ENCODE measurements at regions not wholly inside any gene's neighbourhood (a gene's known extent, or its start where the extent isn't known, plus 50 kb on each side); places are given as distances from the start of the nearest gene placed in this dataset.

DNA sequence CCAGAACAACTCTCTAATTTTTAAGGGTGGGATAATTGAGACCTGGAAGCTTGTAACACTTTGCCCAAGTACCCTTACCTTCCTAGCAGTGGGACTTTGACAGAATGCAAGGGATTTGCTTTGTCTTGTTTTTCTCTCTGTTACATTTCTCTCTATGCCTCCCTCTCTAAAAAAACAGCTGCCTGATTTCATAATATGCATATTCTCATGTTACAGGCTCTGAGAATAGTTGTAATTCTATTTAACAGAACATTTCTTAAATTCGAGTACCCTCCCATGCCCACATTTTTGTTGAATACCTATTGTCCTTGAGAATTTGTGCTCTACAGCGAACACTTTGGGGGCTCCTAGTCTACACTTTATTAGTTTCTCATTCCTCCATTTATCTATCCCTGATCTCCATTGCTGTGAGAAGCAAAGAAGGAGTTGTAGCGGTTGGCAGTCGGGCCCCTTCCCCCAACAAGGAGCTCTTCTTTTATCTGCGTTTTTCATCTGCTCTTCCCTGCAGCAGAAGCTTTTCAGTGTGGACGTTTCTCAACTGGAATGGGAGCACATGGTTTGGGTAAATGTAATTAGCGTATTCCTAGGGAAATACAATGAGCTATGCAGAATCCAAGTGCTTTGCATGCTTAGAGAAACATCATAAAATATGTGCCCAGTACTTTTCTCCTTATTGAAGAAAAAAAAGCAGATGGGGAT is 117.7 kb upstream of the CCDC90B start:
- DNase-seq (ENCODE audit: low spot score) = peak; percentile 15
- Histone ChIP-seq H3K27ac (ENCODE audit: low read depth, low read length, poor library complexity, severe bottlenecking) (no peak overlapping the region), H3K4me1 (ENCODE audit: insufficient read depth, low read length, poor library complexity, severe bottlenecking) (peaks cover 11% of the 10 kb centered on the region), H3K27me3 (replicated peaks; ENCODE audit: insufficient read depth, low read depth, low read length, poor library complexity) (no peaks in the 10 kb centered on the region), H3K9me3 (ENCODE audit: low read depth, low read length, poor library complexity, severe bottlenecking) (no peaks in the 10 kb centered on the region), H3K36me3 (ENCODE audit: insufficient read depth, low read length, poor library complexity, severe bottlenecking) (no peaks in the 10 kb centered on the region), H3K4me3 (ENCODE audit: low read depth, low read length, poor library complexity, severe bottlenecking) (no peak overlapping the region)
- TF ChIP-seq, protein P1, sequence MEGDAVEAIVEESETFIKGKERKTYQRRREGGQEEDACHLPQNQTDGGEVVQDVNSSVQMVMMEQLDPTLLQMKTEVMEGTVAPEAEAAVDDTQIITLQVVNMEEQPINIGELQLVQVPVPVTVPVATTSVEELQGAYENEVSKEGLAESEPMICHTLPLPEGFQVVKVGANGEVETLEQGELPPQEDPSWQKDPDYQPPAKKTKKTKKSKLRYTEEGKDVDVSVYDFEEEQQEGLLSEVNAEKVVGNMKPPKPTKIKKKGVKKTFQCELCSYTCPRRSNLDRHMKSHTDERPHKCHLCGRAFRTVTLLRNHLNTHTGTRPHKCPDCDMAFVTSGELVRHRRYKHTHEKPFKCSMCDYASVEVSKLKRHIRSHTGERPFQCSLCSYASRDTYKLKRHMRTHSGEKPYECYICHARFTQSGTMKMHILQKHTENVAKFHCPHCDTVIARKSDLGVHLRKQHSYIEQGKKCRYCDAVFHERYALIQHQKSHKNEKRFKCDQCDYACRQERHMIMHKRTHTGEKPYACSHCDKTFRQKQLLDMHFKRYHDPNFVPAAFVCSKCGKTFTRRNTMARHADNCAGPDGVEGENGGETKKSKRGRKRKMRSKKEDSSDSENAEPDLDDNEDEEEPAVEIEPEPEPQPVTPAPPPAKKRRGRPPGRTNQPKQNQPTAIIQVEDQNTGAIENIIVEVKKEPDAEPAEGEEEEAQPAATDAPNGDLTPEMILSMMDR (conservative IDR thresholded peaks at IDR 0.05; ENCODE audit: low read depth, low read length) = no peak
- TF ChIP-seq EZH2 (IDR thresholded peaks at IDR 0.05; ENCODE audit: borderline replicate concordance, low read depth, low read length, poor library complexity, severe bottlenecking) = no peak
- intact Hi-C loops (cut with micrococcal nuclease; ENCODE audit: unreplicated experiment) = no loop called here
- POLR2A ChIA-PET (ENCODE audit: low non-redundant PET) = no interaction called here
- BruUV-seq (replicated peaks) = no TSS peak
- CTCF ChIA-PET = no interaction called here

DNA sequence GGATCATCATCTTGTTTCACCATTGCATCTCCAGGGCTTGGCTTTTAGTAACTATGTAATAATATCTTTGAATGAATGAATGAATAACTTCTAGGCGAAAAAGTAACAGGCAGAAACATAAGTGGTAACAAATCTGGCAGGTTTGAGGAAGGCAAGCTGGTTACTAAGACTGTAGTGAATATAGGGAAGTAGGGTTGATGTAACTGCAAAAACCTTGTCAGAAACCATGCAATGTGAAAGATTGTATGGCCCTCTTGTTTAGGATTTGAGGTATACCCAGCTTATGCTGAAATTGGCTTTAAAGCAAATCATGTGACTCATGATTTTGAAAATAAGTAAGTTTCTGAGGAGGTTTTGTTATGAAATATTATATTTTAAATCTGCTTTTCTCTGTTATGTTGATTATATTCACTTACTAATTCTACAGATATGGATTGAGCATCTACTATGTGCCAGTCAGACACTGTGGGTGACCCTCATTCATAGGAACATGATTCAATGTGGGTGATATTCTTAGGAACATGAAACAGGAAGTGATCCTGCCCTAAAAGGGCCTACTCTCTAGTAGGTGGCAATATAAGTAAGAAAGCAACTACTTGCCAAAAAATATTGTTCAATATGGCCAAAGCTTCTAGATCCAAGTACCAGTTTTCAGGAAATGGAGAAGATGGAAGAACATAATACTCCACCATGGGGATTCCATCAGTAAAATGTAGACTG is 115.5 kb upstream of the CCDC90B start:
- no peaks in the 10 kb centered on the region for H3K27me3 ChIP-seq (replicated peaks; ENCODE audit: insufficient read depth, low read depth, low read length, poor library complexity)
- CTCF ChIA-PET = no interaction called here
- H3K4me3 ChIP-seq (ENCODE audit: low read depth, low read length, poor library complexity, severe bottlenecking) = no peak overlapping the region
- H3K4me1 ChIP-seq (ENCODE audit: insufficient read depth, low read length, poor library complexity, severe bottlenecking) = peaks cover 11% of the 10 kb centered on the region
- intact Hi-C loops (cut with micrococcal nuclease; ENCODE audit: unreplicated experiment) = no loop called here
- TF ChIP-seq, protein P1 (conservative IDR thresholded peaks at IDR 0.05; ENCODE audit: low read depth, low read length) = no peak
- TF ChIP-seq EZH2 (IDR thresholded peaks at IDR 0.05; ENCODE audit: borderline replicate concordance, low read depth, low read length, poor library complexity, severe bottlenecking) = no peak
- POLR2A ChIA-PET (ENCODE audit: low non-redundant PET) = no interaction called here
- no peak for DNase-seq (ENCODE audit: low spot score)
- H3K27ac ChIP-seq (ENCODE audit: low read depth, low read length, poor library complexity, severe bottlenecking) = no peak overlapping the region
- no peaks in the 10 kb centered on the region for H3K36me3 ChIP-seq (ENCODE audit: insufficient read depth, low read length, poor library complexity, severe bottlenecking)
- BruUV-seq (replicated peaks) = no TSS peak
- no peaks in the 10 kb centered on the region for H3K9me3 ChIP-seq (ENCODE audit: low read depth, low read length, poor library complexity, severe bottlenecking)

DNA sequence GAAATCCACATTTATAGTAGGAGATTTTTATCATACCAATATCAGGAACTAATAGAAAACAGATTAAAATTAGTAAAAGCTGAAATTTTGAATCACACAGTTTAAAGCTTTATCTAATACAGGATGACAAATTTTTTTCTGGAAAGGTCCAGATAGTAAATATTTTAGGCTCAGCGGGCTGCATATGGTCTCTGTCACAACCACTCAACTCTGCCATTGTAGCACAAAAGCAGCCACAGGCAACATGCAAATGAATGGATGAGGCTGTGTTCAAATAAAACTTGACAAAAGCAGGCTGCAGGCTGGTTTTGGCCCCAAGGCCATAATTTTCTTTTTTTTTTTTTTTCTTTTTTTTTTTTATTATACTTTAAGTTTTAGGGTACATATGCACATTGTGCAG is 108.2 kb upstream of the CCDC90B start:
- ChIA-PET POLR2A (ENCODE audit: low non-redundant PET) (no interaction called here), CTCF (no interaction called here)
- no peak for DNase-seq (ENCODE audit: low spot score)
- H3K4me1 ChIP-seq (ENCODE audit: insufficient read depth, low read length, poor library complexity, severe bottlenecking) = no peaks in the 10 kb centered on the region
- no peaks in the 10 kb centered on the region for H3K9me3 ChIP-seq (ENCODE audit: low read depth, low read length, poor library complexity, severe bottlenecking)
- no peak for TF ChIP-seq EZH2 (IDR thresholded peaks at IDR 0.05; ENCODE audit: borderline replicate concordance, low read depth, low read length, poor library complexity, severe bottlenecking)
- TF ChIP-seq, protein P1 (conservative IDR thresholded peaks at IDR 0.05; ENCODE audit: low read depth, low read length) = no peak
- no peak overlapping the region for H3K27ac ChIP-seq (ENCODE audit: low read depth, low read length, poor library complexity, severe bottlenecking)
- H3K4me3 ChIP-seq (ENCODE audit: low read depth, low read length, poor library complexity, severe bottlenecking) = no peak overlapping the region
- BruUV-seq (replicated peaks) = no TSS peak
- intact Hi-C loops (cut with micrococcal nuclease; ENCODE audit: unreplicated experiment) = no loop called here
- no peaks in the 10 kb centered on the region for H3K36me3 ChIP-seq (ENCODE audit: insufficient read depth, low read length, poor library complexity, severe bottlenecking)
- no peaks in the 10 kb centered on the region for H3K27me3 ChIP-seq (replicated peaks; ENCODE audit: insufficient read depth, low read depth, low read length, poor library complexity)

Measured in A673 (cell line).